ENCODE measurements at regions not wholly inside any gene's neighbourhood (a gene's known extent, or its start where the extent isn't known, plus 50 kb on each side); places are given as distances from the start of the nearest gene placed in this dataset.

DNA sequence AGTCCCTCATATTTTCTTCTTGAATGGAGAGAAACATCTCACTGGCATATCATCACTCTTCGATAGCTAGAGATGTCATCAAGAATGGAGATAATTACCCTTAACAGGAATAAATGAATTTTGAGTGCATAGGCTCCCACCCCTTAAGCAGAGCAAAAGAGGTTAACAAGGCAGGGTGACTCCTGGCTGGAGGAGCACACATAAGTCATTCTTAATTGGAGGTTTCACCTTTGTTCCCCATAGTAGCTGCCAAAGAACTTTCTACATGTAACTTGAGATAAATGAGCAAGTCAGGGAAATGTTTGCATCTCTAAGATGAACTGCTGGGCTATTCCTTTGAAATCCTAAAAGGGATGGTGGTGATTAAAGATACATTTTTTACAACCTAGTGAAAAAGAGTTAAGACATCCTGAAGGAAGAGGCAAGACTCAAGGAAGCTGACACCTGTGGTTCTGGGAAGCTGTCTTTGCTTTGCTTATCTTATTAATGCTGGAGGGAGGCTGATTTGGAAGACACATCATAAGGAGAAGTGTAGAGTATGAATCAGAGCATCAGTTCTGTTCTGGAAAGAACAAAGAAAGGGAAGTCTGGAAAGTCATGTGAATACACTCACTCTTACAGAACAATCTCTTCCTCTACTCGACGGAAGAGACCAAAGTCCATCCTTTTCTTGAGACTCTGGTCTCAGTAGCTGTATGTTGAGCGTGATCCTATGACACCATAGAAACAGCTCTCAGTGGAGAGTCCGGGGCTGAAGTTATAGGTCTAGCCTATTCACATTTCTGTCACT, 326.3 kb downstream of the OSTF1 start:
- in situ Hi-C loops (cut with MboI; ENCODE audit: low sequenced_read_pairs, unreplicated experiment), result no loop called here
- no peak for DNase-seq (ENCODE audit: low spot score)
- TF ChIP-seq, protein P1, sequence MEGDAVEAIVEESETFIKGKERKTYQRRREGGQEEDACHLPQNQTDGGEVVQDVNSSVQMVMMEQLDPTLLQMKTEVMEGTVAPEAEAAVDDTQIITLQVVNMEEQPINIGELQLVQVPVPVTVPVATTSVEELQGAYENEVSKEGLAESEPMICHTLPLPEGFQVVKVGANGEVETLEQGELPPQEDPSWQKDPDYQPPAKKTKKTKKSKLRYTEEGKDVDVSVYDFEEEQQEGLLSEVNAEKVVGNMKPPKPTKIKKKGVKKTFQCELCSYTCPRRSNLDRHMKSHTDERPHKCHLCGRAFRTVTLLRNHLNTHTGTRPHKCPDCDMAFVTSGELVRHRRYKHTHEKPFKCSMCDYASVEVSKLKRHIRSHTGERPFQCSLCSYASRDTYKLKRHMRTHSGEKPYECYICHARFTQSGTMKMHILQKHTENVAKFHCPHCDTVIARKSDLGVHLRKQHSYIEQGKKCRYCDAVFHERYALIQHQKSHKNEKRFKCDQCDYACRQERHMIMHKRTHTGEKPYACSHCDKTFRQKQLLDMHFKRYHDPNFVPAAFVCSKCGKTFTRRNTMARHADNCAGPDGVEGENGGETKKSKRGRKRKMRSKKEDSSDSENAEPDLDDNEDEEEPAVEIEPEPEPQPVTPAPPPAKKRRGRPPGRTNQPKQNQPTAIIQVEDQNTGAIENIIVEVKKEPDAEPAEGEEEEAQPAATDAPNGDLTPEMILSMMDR (IDR thresholded peaks at IDR 0.05; ENCODE audit: borderline replicate concordance, control extremely low read depth, extremely low read depth, insufficient read depth, missing control alignments), result no peak

DNA sequence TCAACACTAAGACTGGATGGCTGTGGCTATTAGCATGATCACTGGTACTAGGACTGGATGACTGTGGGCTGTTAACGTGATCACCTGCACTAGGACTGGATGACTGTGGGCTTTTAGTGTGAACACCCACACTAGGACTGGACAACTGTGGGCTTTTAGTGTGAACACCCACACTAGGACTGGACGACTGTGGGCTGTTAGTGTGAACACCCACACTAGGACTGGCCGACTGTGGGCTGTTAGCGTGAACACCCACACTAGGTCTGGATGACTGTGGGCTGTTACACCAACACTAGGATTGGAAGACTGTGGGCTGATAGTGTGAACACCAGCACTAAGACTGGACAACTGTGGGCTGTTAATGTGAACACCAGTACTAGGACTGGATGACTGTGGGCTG, 329.2 kb downstream of the OSTF1 start:
- TF ChIP-seq, protein P1 (IDR thresholded peaks at IDR 0.05; ENCODE audit: borderline replicate concordance, control extremely low read depth, extremely low read depth, insufficient read depth, missing control alignments), result no peak
- DNase-seq (ENCODE audit: low spot score), result no peak
- in situ Hi-C loops (cut with MboI; ENCODE audit: low sequenced_read_pairs, unreplicated experiment), result no loop called here

DNA sequence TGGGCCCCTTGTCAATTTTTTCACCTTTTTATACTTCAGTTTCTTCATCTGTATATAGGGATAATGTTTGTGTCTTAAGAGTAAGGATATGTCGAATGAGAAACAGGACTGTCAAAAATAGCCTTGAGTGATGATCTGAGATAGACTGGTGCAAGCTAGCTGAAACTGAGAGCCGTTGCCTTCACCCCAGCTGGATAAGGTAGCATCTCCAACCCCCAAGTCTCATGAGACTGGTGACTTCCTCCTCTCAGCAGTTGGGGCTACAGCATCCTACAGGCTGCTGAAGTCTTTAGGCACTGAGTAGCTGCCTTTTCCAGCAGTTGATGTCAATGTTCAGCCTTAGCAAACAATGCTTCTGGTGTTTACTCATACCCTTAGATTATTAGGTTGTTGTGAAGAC, 330.2 kb downstream of the OSTF1 start:
- in situ Hi-C loops (cut with MboI; ENCODE audit: low sequenced_read_pairs, unreplicated experiment), result no loop called here
- TF ChIP-seq, protein P1 (IDR thresholded peaks at IDR 0.05; ENCODE audit: borderline replicate concordance, control extremely low read depth, extremely low read depth, insufficient read depth, missing control alignments), result no peak
- no peak for DNase-seq (ENCODE audit: low spot score)

DNA sequence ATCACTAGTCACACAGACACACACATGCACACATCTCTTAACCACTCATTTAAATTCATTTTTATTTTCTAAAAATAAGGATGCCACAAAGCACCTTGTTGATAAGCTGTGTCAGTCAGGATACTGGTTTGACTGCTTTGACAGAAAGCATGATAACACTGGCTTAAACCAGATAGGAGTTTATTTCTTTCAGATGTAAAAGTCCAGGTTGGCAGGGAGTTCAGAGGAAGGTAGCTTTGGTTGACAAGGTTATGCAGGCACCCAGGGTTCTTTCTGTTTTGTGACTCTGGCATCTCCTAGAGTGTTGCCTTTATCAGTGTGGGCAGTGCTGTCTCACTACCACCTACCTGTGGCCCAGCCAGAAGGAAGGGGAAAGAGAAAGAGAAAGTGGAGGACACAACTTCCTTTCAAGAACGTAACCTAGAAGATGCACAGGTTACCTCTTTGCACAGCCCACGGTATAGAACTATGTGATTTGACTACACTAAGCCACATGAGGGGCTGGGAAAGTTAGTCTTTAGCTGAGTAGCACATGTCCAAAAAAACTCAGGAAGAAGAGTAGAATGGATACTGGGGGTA, 334.7 kb downstream of the OSTF1 start:
- in situ Hi-C loops (cut with MboI; ENCODE audit: low sequenced_read_pairs, unreplicated experiment), result no loop called here

DNA sequence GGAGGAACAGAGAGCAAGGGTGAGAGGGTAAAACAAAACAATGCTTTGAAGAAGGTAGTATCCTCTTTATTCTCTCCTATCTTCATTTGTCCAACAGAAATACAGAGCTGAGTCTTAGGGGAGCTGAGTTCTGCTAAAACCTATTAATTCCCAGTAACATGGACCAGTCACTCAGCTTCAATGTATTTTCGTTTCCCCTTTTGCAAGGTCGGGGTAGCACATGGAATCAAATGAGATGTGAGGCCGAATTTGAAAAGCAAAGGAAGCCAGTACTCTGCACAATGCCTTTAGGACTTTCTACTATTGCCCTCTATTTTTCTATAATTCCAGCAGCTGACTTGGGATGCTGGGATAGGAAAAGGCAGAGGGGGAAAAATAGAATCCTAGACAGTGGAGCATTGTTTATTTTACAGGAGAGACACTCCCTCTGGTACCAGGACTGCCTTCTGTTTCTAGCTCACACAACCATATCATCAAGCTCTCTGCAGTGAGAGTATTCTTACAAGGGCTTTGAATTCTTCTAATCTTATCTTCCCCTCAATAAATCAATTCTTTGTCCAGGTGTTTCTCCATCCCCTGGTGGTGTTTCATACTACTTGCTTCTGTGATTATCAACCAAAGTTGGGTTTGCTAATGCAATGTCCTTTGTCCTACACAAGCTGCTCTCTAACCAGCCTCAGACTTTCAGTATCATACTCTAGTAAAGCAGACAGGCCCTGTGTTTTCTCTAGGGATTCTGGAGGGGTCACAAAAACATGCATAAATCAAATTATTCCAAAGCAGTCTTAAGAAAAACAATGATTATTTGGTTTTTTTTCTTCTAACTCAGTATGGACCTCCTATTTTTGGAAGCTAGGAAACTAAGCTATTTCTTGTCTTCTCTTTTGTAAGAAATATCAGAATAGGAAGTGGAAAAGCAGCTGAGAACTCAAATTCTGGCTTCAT, 341.5 kb downstream of the OSTF1 start:
- TF ChIP-seq, protein P1 (IDR thresholded peaks at IDR 0.05; ENCODE audit: borderline replicate concordance, control extremely low read depth, extremely low read depth, insufficient read depth, missing control alignments), result no peak
- in situ Hi-C loops (cut with MboI; ENCODE audit: low sequenced_read_pairs, unreplicated experiment), result no loop called here
- no peak for DNase-seq (ENCODE audit: low spot score)

More for the DNA sequence above, 334.7 kb downstream of the OSTF1 start:
- TF ChIP-seq, protein P1 (IDR thresholded peaks at IDR 0.05; ENCODE audit: borderline replicate concordance, control extremely low read depth, extremely low read depth, insufficient read depth, missing control alignments), result no peak
- DNase-seq (ENCODE audit: low spot score), result no peak

DNA sequence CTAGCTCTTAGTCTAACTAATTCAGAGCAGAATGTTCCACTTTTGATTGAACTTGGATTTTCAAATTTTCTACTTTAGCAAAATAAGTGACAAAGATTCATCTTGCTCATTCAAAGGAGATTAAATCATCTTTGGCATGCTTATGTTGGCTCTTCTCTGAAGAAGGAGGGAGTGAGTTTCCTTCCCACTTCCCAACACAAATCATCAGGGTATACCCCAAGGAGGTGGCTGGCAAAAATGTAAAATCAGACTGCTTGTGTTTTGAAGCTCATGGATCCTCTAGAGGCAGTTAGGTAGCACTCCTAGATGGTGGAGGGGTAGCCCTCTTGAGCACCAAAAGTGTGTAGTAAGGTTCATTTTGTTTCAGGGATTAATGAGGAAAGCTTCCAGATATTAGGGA, 343.1 kb downstream of the OSTF1 start:
- TF ChIP-seq, protein P1 (IDR thresholded peaks at IDR 0.05; ENCODE audit: borderline replicate concordance, control extremely low read depth, extremely low read depth, insufficient read depth, missing control alignments), result no peak
- in situ Hi-C loops (cut with MboI; ENCODE audit: low sequenced_read_pairs, unreplicated experiment), result no loop called here
- DNase-seq (ENCODE audit: low spot score), result no peak

Data from GM13976 (cell line).